Cardiac septum (tissue), 1 donor: ENCODE measurements at regions not wholly inside any gene's neighbourhood (a gene's known extent, or its start where the extent isn't known, plus 50 kb on each side); places are given as distances from the start of the nearest gene placed in this dataset.
"Not testable (repeated sequence)": the region's sequence is repeated elsewhere in the genome, so short reads cannot be mapped to it uniquely, and the experiment has no call there.

Source experiments
- DNase-seq: peaks from one replicate; pipeline ENCODE4 v3.0.0-alpha.2; 2020; ENCODE audit warnings: low spot score
- intact Hi-C: fragments of 100-400 bp; cut with DNase I; formaldehyde crosslinking; loops from one replicate; pipeline ENCODE4 v1.14.0; 2022
- donor health status: DM: no; HTN: no; CAD: no.

GRCh38 chrX:3920424-3921017 lies 207.1 kb upstream of the PRKX start:
- DNase-seq, intact Hi-C loops: not testable (repeated sequence)

- intact Hi-C loops, DNase-seq: not testable (repeated sequence)
Observed at GRCh38 chrX:3919668-3920423, 206.4 kb upstream of the PRKX start.

- not testable (repeated sequence) for DNase-seq
Observed at GRCh38 chrX:3914813-3915212, 201.4 kb upstream of the PRKX start.

GRCh38 chrX:3914059-3914458 lies 200.6 kb upstream of the PRKX start:
- DNase-seq, intact Hi-C loops: not testable (repeated sequence)

More at GRCh38 chrX:3914813-3915212, 201.4 kb upstream of the PRKX start:
- intact Hi-C loops, result not testable (repeated sequence)

GRCh38 chrX:3911012-3911411 lies 197.6 kb upstream of the PRKX start:
- intact Hi-C loops, DNase-seq: not testable (repeated sequence)

GRCh38 chrX:3910611-3911010 lies 197.2 kb upstream of the PRKX start:
- intact Hi-C loops, DNase-seq: not testable (repeated sequence)

- intact Hi-C loops, DNase-seq: not testable (repeated sequence)
Observed at GRCh38 chrX:3905522-3906258, 192.2 kb upstream of the PRKX start.

- intact Hi-C loops, DNase-seq: not testable (repeated sequence)
Observed at GRCh38 chrX:3902222-3902621, 188.8 kb upstream of the PRKX start.

- intact Hi-C loops, DNase-seq: not testable (repeated sequence)
Observed at GRCh38 chrX:3896755-3897154, 183.3 kb upstream of the PRKX start.

GRCh38 chrX:3882553-3882920 lies 169.1 kb upstream of the PRKX start:
- DNase-seq, intact Hi-C loops: not testable (repeated sequence)

- DNase-seq, intact Hi-C loops: not testable (repeated sequence)
Observed at GRCh38 chrX:3881898-3882552, 168.6 kb upstream of the PRKX start.

GRCh38 chrX:3881255-3881895 lies 167.9 kb upstream of the PRKX start:
- intact Hi-C loops, DNase-seq: not testable (repeated sequence)

GRCh38 chrX:3876393-3876792 lies 162.9 kb upstream of the PRKX start:
- DNase-seq, intact Hi-C loops: not testable (repeated sequence)

- DNase-seq, intact Hi-C loops: not testable (repeated sequence)
Observed at GRCh38 chrX:3875638-3876037, 162.2 kb upstream of the PRKX start.

- DNase-seq, intact Hi-C loops: not testable (repeated sequence)
Observed at GRCh38 chrX:3872226-3872879, 158.9 kb upstream of the PRKX start.

GRCh38 chrX:3867067-3867831 lies 153.8 kb upstream of the PRKX start:
- DNase-seq, intact Hi-C loops: not testable (repeated sequence)

- intact Hi-C loops, result not testable (repeated sequence)
Observed at GRCh38 chrX:3858332-3858731, 144.9 kb upstream of the PRKX start.

GRCh38 chrX:3843522-3844145 lies 130.2 kb upstream of the PRKX start:
- intact Hi-C loops, DNase-seq: not testable (repeated sequence)

More at GRCh38 chrX:3858332-3858731, 144.9 kb upstream of the PRKX start:
- not testable (repeated sequence) for DNase-seq
